ENCODE measurements at regions not wholly inside any gene's neighbourhood (a gene's known extent, or its start where the extent isn't known, plus 50 kb on each side); places are given as distances from the start of the nearest gene placed in this dataset.

DNA sequence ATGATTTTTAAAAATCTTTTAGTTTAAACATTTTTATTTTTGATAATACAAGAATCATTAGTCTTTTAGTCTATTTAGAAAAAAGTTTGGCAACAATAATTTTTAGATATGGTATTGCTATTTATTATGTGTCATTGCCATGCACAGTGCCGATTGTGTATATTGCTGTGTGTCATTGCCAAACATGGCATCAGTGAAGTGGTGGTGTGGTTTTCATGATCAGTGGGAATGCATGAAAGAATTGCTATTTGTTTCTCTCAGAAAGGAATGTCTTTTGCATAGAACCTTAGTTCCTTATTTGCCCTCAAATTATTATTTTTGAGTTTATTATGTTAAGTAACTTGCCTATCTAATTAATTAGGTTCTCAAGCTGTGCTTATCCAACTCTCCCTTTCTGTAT, 397.5 kb upstream of the PDE3A start:
- Histone ChIP-seq H3K9me3 (ENCODE audit: control extremely low read depth in 1 of 5, control insufficient read depth in 4 of 5, insufficient read depth in 2 of 5, low read depth in 1 of 5, low read length in 4 of 5) (no peaks in the 10 kb centered on the region), H3K4me1 (ENCODE audit: control extremely low read depth in 1 of 4, control insufficient read depth in 4 of 4, insufficient read depth in 4 of 4, low read length in 3 of 4) (peaks cover 0 to 16% (median 12%) of the 10 kb centered on the region in 4 experiments), H3K27ac (ENCODE audit: insufficient read depth in 1 of 2, low read depth in 1 of 2, low read length in 2 of 2, poor library complexity in 1 of 2, severe bottlenecking in 2 of 2) (no peak overlapping the region), H3K4me3 (ENCODE audit: control insufficient read depth in 1 of 7, extremely low read depth in 1 of 7, insufficient read depth in 4 of 7, low read depth in 2 of 7, low read length in 6 of 7) (no peak overlapping the region), H3K36me3 (ENCODE audit: control insufficient read depth in 4 of 4, insufficient read depth in 4 of 4, low read length in 3 of 4) (no peaks in the 10 kb centered on the region), H3K27me3 (replicated peaks in 2 of 5; ENCODE audit: control insufficient read depth in 4 of 5, insufficient read depth in 5 of 5, low read length in 4 of 5) (no peaks in the 10 kb centered on the region)
- ChIA-PET POLR2A (no interaction called here), CTCF (interaction anchor here (0.6 kb wide), 1 partner anchor 16 kb away, joined by 3 read pairs; no protein-coding TSS in a partner anchor)
- WGBS (ENCODE audit: insufficient coverage), result 100% methylated on average over 1 of the region's 1 CpG
- no peak for DNase-seq

DNA sequence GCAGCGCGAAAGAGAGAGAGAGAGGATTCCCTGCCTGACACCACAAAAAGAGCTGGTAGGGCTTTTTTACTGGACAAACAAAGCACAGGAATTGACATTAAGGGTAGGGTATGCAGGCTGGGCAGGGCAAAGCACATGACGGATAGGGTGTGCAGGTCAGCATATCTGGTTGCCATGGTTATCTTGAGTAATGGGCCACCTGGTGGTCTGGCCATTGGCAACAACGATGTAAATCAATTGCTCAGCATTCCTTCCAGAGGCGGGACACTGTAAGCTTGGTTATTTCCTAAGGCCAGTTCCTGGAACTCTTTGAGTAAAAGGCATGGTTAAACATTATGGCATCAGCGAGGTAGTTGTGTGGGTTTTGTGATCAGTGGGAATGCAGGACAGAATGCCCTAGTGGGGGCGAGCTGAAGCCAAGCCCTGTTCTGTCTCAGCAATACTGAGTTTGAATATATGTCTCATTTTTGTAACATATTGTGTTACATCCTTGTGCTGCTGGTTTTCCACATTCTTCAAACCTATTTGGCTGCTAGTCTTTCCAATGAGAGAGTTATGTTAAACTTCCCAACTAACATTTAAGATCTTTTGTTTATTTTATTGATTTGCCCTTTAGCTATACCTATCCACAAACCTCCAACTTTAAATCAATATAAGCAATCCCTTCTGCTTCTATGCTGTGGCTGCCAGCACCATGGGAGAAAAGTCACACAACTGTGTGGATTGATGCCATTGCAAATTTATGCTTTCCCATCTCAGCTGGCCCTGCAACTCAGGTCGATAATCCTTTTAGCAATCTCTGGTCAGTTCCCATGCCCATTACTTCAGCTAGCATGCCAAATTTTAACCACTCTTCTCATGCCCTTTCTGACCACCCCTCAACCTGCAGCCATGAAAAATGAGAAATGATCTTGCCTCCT, 396.7 kb upstream of the PDE3A start:
- Histone ChIP-seq H3K4me3 (ENCODE audit: control insufficient read depth in 1 of 7, extremely low read depth in 1 of 7, insufficient read depth in 4 of 7, low read depth in 2 of 7, low read length in 6 of 7) (no peak overlapping the region), H3K9me3 (ENCODE audit: control extremely low read depth in 1 of 5, control insufficient read depth in 4 of 5, insufficient read depth in 2 of 5, low read depth in 1 of 5, low read length in 4 of 5) (no peaks in the 10 kb centered on the region), H3K36me3 (ENCODE audit: control insufficient read depth in 4 of 4, insufficient read depth in 4 of 4, low read length in 3 of 4) (no peaks in the 10 kb centered on the region), H3K27ac (ENCODE audit: insufficient read depth in 1 of 2, low read depth in 1 of 2, low read length in 2 of 2, poor library complexity in 1 of 2, severe bottlenecking in 2 of 2) (no peak overlapping the region), H3K4me1 (ENCODE audit: control extremely low read depth in 1 of 4, control insufficient read depth in 4 of 4, insufficient read depth in 4 of 4, low read length in 3 of 4) (peaks cover 0 to 16% (median 12%) of the 10 kb centered on the region in 4 experiments), H3K27me3 (replicated peaks in 2 of 5; ENCODE audit: control insufficient read depth in 4 of 5, insufficient read depth in 5 of 5, low read length in 4 of 5) (no peaks in the 10 kb centered on the region)
- WGBS (ENCODE audit: insufficient coverage), result 89% methylated on average over 6 of the region's 8 CpGs
- CTCF ChIA-PET, result interaction anchor here (0.6 to 1.1 kb wide), 2 partner anchors 10 to 15 kb away, joined by 3 to 4 read pairs; no protein-coding TSS in a partner anchor
- POLR2A ChIA-PET, result no interaction called here
- DNase-seq, result no peak

DNA sequence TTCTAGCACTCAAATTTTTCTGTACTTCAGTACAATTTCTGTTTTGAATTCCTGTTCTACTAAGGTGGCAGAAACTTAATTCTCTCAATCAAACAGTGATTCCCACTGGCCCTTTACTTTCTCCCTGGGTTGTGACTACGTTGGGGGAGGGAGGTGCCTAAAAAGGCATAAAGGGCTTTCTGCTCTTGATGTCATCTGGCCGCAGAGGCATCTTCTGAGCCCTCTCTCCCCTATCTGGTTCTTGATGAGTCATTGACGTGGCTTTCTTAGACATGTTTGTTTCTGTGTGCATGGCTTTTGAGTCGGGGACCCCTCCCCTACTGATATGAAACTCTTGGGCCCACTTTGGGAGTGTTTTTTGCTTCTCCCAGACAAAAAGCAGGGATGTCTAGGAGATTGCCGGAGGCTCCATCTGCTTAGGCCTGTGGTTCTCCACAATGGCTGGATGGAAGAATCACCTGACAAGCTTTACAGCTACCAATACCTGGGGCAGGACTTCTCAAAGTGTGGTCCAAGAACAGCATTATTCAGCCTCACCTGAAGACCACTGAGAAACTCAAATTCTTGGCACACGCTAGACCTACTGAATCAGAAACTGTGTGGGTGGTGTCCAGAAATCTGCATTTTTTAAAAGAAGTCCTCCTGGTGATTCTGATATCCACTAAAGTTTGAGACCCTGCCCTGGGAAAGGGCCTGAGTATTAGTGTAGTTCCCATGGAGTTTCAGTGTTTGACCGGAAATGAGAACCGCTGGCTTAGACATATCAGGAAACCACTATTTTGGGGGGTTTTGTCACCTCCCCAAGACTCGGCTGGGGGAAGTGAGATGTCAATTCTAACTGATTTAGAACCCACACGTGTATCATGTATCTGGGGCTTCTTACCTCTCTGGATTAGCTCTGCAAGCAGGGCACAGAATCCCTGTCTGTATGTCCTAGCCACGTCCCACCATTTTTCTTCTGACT, 395.7 kb upstream of the PDE3A start:
- peak in 2 of 3 donors; percentile 46 to 66 for DNase-seq
- ChIA-PET POLR2A (no interaction called here), CTCF (interaction anchor here (1.1 kb wide), 1 partner anchor 11 kb away, joined by 4 read pairs; no protein-coding TSS in a partner anchor)
- WGBS (ENCODE audit: insufficient coverage), result 38% methylated on average over 7 of the region's 11 CpGs
- Histone ChIP-seq H3K27ac (ENCODE audit: insufficient read depth in 1 of 2, low read depth in 1 of 2, low read length in 2 of 2, poor library complexity in 1 of 2, severe bottlenecking in 2 of 2) (no peak overlapping the region), H3K9me3 (ENCODE audit: control extremely low read depth in 1 of 5, control insufficient read depth in 4 of 5, insufficient read depth in 2 of 5, low read depth in 1 of 5, low read length in 4 of 5) (no peaks in the 10 kb centered on the region), H3K4me3 (ENCODE audit: control insufficient read depth in 1 of 7, extremely low read depth in 1 of 7, insufficient read depth in 4 of 7, low read depth in 2 of 7, low read length in 6 of 7) (peak overlapping the region in 1 of 7 experiments; percentile 43), H3K36me3 (ENCODE audit: control insufficient read depth in 4 of 4, insufficient read depth in 4 of 4, low read length in 3 of 4) (no peaks in the 10 kb centered on the region), H3K27me3 (replicated peaks in 2 of 5; ENCODE audit: control insufficient read depth in 4 of 5, insufficient read depth in 5 of 5, low read length in 4 of 5) (no peaks in the 10 kb centered on the region), H3K4me1 (ENCODE audit: control extremely low read depth in 1 of 4, control insufficient read depth in 4 of 4, insufficient read depth in 4 of 4, low read length in 3 of 4) (peaks cover 0 to 16% (median 12%) of the 10 kb centered on the region in 4 experiments)

DNA sequence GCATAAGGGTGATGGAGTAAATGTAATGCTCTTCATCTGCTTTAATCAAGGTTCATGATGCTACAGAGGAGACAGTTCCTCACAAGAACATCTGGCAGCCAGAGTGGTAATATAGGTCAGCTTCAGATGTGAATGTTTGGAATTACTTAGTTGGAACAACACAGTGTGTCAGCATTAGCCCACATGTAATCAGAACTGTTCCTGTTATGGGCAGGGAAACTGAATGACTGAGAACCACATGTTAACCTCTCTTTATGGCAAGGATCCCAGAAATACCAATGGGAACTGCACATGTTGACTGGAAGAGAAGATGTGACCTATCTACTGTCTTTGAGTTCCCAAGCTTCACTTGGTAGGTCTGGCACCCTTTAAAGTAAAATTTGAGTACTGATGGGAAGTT, 390.1 kb upstream of the PDE3A start:
- ChIA-PET POLR2A (no interaction called here), CTCF (no interaction called here)
- no peaks in the 10 kb centered on the region for H3K36me3 ChIP-seq (ENCODE audit: control insufficient read depth in 4 of 4, insufficient read depth in 4 of 4, low read length in 3 of 4)
- no peak overlapping the region for H3K27ac ChIP-seq (ENCODE audit: insufficient read depth in 1 of 2, low read depth in 1 of 2, low read length in 2 of 2, poor library complexity in 1 of 2, severe bottlenecking in 2 of 2)
- no peak for DNase-seq
- H3K4me1 ChIP-seq (ENCODE audit: control extremely low read depth in 1 of 4, control insufficient read depth in 4 of 4, insufficient read depth in 4 of 4, low read length in 3 of 4), result peaks cover 0 to 6% (median 4%) of the 10 kb centered on the region in 4 experiments
- H3K9me3 ChIP-seq (ENCODE audit: control extremely low read depth in 1 of 5, control insufficient read depth in 4 of 5, insufficient read depth in 2 of 5, low read depth in 1 of 5, low read length in 4 of 5), result no peaks in the 10 kb centered on the region
- H3K27me3 ChIP-seq (replicated peaks in 2 of 5; ENCODE audit: control insufficient read depth in 4 of 5, insufficient read depth in 5 of 5, low read length in 4 of 5), result no peaks in the 10 kb centered on the region
- no peak overlapping the region for H3K4me3 ChIP-seq (ENCODE audit: control insufficient read depth in 1 of 7, extremely low read depth in 1 of 7, insufficient read depth in 4 of 7, low read depth in 2 of 7, low read length in 6 of 7)

DNA sequence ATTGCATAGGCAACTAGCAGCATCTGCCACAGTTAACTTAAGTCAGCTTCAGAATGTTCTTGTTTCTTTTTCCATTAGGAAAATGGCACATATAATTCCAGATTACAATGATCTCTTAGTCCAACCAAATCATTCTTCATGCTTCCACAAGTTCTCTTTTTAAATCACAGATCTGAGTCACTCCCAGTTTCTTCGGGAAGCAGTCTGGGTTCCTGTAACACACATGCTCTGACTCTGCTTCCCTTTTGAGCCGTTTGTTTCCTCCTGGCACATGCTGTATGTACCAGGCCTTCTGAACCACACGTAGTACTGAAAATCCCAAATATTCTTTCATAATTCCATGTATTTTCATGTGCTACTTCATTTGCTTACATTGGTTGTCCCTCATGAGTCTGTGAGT, 388.8 kb upstream of the PDE3A start:
- POLR2A ChIA-PET, result no interaction called here
- no peak overlapping the region for H3K4me3 ChIP-seq (ENCODE audit: control insufficient read depth in 1 of 7, extremely low read depth in 1 of 7, insufficient read depth in 4 of 7, low read depth in 2 of 7, low read length in 6 of 7)
- no peaks in the 10 kb centered on the region for H3K4me1 ChIP-seq (ENCODE audit: control extremely low read depth in 1 of 4, control insufficient read depth in 4 of 4, insufficient read depth in 4 of 4, low read length in 3 of 4)
- H3K27ac ChIP-seq (ENCODE audit: insufficient read depth in 1 of 2, low read depth in 1 of 2, low read length in 2 of 2, poor library complexity in 1 of 2, severe bottlenecking in 2 of 2), result no peak overlapping the region
- no peak for DNase-seq
- CTCF ChIA-PET, result no interaction called here
- H3K27me3 ChIP-seq (replicated peaks in 2 of 5; ENCODE audit: control insufficient read depth in 4 of 5, insufficient read depth in 5 of 5, low read length in 4 of 5), result no peaks in the 10 kb centered on the region
- H3K9me3 ChIP-seq (ENCODE audit: control extremely low read depth in 1 of 5, control insufficient read depth in 4 of 5, insufficient read depth in 2 of 5, low read depth in 1 of 5, low read length in 4 of 5), result no peaks in the 10 kb centered on the region
- 83% methylated on average over 2 of the region's 3 CpGs for WGBS (ENCODE audit: insufficient coverage)
- no peaks in the 10 kb centered on the region for H3K36me3 ChIP-seq (ENCODE audit: control insufficient read depth in 4 of 4, insufficient read depth in 4 of 4, low read length in 3 of 4)

DNA sequence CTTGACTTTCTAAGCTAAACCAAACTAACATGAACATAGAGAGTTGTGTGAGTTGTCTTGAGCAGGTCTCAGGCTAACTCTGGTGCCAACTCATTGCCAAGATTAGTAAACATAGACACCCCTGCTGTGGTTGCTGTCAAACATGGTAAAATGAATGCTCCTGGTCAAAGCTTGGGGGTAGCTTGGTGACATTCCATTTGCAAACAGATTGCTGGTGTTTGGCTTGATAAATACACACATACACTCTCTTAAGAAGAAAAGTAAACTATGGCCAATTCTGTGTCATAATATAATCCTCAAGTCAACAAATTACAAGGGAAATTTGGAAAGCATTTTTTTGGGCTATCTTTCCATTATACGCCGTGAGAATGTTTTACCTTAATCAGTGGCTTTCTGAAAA, 386.4 kb upstream of the PDE3A start:
- no peak for DNase-seq
- no CpG with 5 or more reads among the region's 2 CpGs for WGBS (ENCODE audit: insufficient coverage)
- no peaks in the 10 kb centered on the region for H3K36me3 ChIP-seq (ENCODE audit: control insufficient read depth in 4 of 4, insufficient read depth in 4 of 4, low read length in 3 of 4)
- no peaks in the 10 kb centered on the region for H3K4me1 ChIP-seq (ENCODE audit: control extremely low read depth in 1 of 4, control insufficient read depth in 4 of 4, insufficient read depth in 4 of 4, low read length in 3 of 4)
- H3K9me3 ChIP-seq (ENCODE audit: control extremely low read depth in 1 of 5, control insufficient read depth in 4 of 5, insufficient read depth in 2 of 5, low read depth in 1 of 5, low read length in 4 of 5), result no peaks in the 10 kb centered on the region
- ChIA-PET CTCF (no interaction called here), POLR2A (no interaction called here)
- no peak overlapping the region for H3K4me3 ChIP-seq (ENCODE audit: control insufficient read depth in 1 of 7, extremely low read depth in 1 of 7, insufficient read depth in 4 of 7, low read depth in 2 of 7, low read length in 6 of 7)
- no peaks in the 10 kb centered on the region for H3K27me3 ChIP-seq (replicated peaks in 2 of 5; ENCODE audit: control insufficient read depth in 4 of 5, insufficient read depth in 5 of 5, low read length in 4 of 5)
- H3K27ac ChIP-seq (ENCODE audit: insufficient read depth in 1 of 2, low read depth in 1 of 2, low read length in 2 of 2, poor library complexity in 1 of 2, severe bottlenecking in 2 of 2), result no peak overlapping the region

DNA sequence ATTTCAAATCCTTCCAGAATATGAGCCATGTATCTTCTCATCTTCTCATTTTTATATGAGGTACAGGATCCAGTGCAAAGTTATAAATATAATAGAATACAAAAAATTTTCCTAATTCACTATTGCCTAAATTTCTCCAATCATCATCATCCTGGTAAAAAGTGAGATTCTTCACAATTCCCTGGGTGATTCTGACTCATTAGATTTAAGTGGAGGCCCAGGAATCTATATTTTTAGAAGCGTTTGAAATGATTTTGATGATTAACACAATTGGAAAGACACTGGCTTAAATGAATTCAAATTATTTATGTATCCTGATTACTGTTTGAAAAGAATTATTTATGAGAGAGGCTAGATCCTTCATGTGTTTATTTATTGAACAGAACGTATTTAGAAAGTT, 380.3 kb upstream of the PDE3A start:
- CTCF ChIA-PET, result no interaction called here

More for the DNA sequence above, 380.3 kb upstream of the PDE3A start:
- no peaks in the 10 kb centered on the region for H3K9me3 ChIP-seq (ENCODE audit: control extremely low read depth in 1 of 5, control insufficient read depth in 4 of 5, insufficient read depth in 2 of 5, low read depth in 1 of 5, low read length in 4 of 5)
- POLR2A ChIA-PET, result no interaction called here
- no peak overlapping the region for H3K4me3 ChIP-seq (ENCODE audit: control insufficient read depth in 1 of 7, extremely low read depth in 1 of 7, insufficient read depth in 4 of 7, low read depth in 2 of 7, low read length in 6 of 7)
- H3K36me3 ChIP-seq (ENCODE audit: control insufficient read depth in 4 of 4, insufficient read depth in 4 of 4, low read length in 3 of 4), result no peaks in the 10 kb centered on the region
- no peak for DNase-seq
- WGBS (ENCODE audit: insufficient coverage), result 83% methylated on average over 1 of the region's 2 CpGs
- H3K27me3 ChIP-seq (replicated peaks in 2 of 5; ENCODE audit: control insufficient read depth in 4 of 5, insufficient read depth in 5 of 5, low read length in 4 of 5), result no peaks in the 10 kb centered on the region
- H3K27ac ChIP-seq (ENCODE audit: insufficient read depth in 1 of 2, low read depth in 1 of 2, low read length in 2 of 2, poor library complexity in 1 of 2, severe bottlenecking in 2 of 2), result no peak overlapping the region
- H3K4me1 ChIP-seq (ENCODE audit: control extremely low read depth in 1 of 4, control insufficient read depth in 4 of 4, insufficient read depth in 4 of 4, low read length in 3 of 4), result no peaks in the 10 kb centered on the region

Data from common myeloid progenitor, CD34-positive (primary cell).